BE2C (cell line): ENCODE measurements at regions not wholly inside any gene's neighbourhood (a gene's known extent, or its start where the extent isn't known, plus 50 kb on each side); places are given as distances from the start of the nearest gene placed in this dataset.

Source experiments
- DNase-seq: peaks from one replicate; pipeline ENCODE4 v3.0.0-alpha.2; 2020
- H3K27me3 ChIP-seq: fragments of 250-450 bp; sonication (Bioruptor Pico); 2 replicates; pipeline ENCODE4 v1.5.1; 2020; ENCODE audit warnings: mild to moderate bottlenecking
- H3K36me3 ChIP-seq: fragments of 250-450 bp; sonication (Bioruptor Pico); 2 replicates; pipeline ENCODE4 v1.5.1; 2020; ENCODE audit warnings: mild to moderate bottlenecking
- H3K4me1 ChIP-seq: fragments of 250-450 bp; sonication (Bioruptor Pico); 2 replicates; pipeline ENCODE4 v1.5.1; 2020
- H3K4me3 ChIP-seq: 2 replicates; pipeline ENCODE4 v1.5.1; 2011; ENCODE audit warnings: low read depth, low read length
- H3K9me3 ChIP-seq: fragments of 250-450 bp; sonication (Bioruptor Pico); 2 replicates; pipeline ENCODE4 v1.5.1; 2020
- TF ChIP-seq, protein P1 (sequence below): IDR thresholded peaks from 2 replicates; pipeline ENCODE4 v1.5.1; 2012; ENCODE audit warnings: mild to moderate bottlenecking, low read depth, low read length

DNA sequence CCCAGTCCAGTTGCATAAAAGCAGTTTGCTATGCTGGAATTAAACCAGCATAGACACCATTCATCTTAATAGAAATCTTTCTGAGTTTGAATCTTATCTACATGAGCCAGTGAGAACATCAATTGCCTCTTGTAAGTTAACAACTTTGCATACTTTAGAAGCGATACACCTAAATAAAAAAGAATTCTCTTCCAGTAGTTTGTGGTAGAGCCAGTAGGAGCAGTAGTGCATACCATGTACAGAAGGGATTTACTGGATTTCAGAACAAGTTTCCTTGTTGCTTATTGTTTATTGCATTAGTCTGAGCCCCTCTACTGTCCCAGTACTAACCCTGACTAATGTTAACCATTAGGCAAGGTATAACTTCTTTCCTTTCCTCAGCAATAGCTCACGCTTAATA is 313.1 kb downstream of the TGFB2 start:
- H3K36me3 ChIP-seq = no peaks in the 10 kb centered on the region
- TF ChIP-seq, protein P1, sequence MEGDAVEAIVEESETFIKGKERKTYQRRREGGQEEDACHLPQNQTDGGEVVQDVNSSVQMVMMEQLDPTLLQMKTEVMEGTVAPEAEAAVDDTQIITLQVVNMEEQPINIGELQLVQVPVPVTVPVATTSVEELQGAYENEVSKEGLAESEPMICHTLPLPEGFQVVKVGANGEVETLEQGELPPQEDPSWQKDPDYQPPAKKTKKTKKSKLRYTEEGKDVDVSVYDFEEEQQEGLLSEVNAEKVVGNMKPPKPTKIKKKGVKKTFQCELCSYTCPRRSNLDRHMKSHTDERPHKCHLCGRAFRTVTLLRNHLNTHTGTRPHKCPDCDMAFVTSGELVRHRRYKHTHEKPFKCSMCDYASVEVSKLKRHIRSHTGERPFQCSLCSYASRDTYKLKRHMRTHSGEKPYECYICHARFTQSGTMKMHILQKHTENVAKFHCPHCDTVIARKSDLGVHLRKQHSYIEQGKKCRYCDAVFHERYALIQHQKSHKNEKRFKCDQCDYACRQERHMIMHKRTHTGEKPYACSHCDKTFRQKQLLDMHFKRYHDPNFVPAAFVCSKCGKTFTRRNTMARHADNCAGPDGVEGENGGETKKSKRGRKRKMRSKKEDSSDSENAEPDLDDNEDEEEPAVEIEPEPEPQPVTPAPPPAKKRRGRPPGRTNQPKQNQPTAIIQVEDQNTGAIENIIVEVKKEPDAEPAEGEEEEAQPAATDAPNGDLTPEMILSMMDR = no peak
- no peak overlapping the region for H3K4me3 ChIP-seq
- no peaks in the 10 kb centered on the region for H3K4me1 ChIP-seq
- H3K9me3 ChIP-seq = no peaks in the 10 kb centered on the region
- DNase-seq = no peak
- H3K27me3 ChIP-seq = no peaks in the 10 kb centered on the region; the same call in 1 of the 2 replicates

DNA sequence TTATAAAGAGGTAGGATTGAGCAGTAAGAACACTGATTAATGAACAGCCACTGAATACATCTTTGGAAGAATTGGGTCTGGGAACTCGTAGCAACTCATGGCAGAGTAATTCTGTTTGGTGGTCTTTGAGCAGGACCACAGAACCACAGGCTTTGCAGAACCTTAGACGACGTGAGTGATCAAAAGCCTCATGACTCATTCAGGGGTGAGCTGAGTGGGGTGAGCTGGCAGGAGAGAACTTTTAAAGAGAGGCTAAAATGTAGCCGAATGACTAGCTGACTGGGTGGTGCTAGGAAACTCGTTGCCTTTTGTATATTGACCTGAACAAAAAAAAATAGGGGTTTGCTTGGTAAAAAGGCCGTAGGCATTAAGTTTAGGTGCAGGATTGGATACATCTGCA is 313.8 kb downstream of the TGFB2 start:
- Histone ChIP-seq H3K9me3 (no peaks in the 10 kb centered on the region), H3K27me3 (no peaks in the 10 kb centered on the region; the same call in 1 of the 2 replicates), H3K36me3 (no peaks in the 10 kb centered on the region), H3K4me3 (no peak overlapping the region), H3K4me1 (no peaks in the 10 kb centered on the region)
- TF ChIP-seq, protein P1 = no peak
- no peak for DNase-seq

DNA sequence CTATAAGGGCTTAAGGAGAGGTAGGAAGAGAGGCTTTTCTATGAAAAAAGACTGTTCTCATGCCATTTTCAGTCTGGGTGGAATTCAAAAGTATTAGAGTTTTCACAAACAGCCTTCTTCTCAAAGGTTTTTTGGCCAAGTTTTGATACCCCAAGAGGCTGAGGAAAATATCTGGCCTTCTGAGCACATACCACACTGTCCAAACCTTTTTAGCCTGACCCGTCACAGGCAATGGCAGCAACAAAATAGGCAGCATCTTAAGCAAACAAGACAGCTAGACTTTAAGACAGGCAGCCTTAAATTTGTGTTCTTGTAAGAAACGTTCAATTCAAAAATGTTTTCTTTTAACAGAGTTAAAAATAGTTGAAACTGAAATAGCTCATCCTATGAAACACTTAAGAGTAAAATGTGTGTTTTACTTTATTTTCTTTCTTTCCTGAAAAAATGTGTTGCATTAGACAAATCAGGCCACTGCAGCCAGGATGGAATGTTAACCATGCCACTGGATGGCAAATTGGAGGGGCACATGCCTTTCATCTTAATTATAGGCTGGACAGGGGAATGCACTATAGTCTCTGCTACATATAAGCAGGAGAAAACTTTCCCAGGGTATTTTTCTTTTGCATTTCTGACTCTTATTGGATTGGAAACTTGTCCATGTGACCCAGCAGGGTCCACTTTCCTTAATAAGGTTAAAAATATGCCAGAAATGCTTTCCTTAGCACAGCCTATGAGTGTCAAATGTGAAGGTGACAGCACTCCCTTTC is 315.0 kb downstream of the TGFB2 start:
- no peaks in the 10 kb centered on the region; the same call in 1 of the 2 replicates for H3K27me3 ChIP-seq
- no peaks in the 10 kb centered on the region for H3K4me1 ChIP-seq
- TF ChIP-seq, protein P1 = no peak
- no peak overlapping the region for H3K4me3 ChIP-seq
- no peak for DNase-seq
- H3K36me3 ChIP-seq = no peaks in the 10 kb centered on the region
- H3K9me3 ChIP-seq = no peaks in the 10 kb centered on the region

DNA sequence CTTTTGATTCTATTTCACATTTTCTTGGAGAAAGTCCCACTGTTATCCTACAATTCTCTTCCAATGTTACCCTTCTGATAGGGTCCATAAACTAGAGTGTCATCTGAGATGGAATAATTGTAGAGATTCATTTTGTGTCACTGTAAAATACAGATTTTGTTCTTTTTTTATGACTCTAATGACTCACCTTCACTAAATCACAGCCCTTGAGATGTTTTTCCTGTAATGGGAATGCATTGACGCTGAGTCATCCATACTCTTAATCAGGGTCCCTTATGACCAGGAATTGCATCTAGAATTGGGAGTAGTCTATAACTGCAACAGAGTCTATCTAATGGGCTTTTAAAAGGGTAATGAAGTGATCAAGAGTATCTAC is 315.5 kb downstream of the TGFB2 start:
- Histone ChIP-seq H3K4me3 (no peak overlapping the region), H3K4me1 (no peaks in the 10 kb centered on the region)

DNA sequence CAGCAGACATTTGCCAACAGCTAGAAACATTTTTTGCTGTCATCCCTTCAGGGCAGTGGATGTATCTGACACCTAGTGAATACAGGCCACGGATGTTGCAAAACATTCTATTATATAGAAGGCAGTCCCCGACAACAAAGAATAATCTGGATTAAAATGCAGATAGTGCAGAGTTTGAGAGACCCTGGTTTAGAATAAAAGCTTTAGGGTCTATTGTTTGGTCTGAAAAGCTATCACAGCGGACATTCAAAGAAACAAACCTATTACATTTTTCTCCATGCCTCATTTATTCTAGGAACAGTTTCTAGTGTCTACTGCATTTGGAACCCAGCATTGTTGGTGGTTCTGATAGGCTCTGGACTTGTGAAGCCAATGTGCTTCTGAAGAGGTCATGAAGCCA is 316.3 kb downstream of the TGFB2 start:
- H3K9me3 ChIP-seq = no peaks in the 10 kb centered on the region
- TF ChIP-seq, protein P1 = no peak
- no peak overlapping the region for H3K4me3 ChIP-seq
- H3K4me1 ChIP-seq = no peaks in the 10 kb centered on the region
- DNase-seq = no peak
- no peaks in the 10 kb centered on the region; the same call in 1 of the 2 replicates for H3K27me3 ChIP-seq
- no peaks in the 10 kb centered on the region for H3K36me3 ChIP-seq

More for the DNA sequence above, 315.5 kb downstream of the TGFB2 start:
- TF ChIP-seq, protein P1 = no peak
- Histone ChIP-seq H3K27me3 (no peaks in the 10 kb centered on the region; the same call in 1 of the 2 replicates), H3K36me3 (no peaks in the 10 kb centered on the region), H3K9me3 (no peaks in the 10 kb centered on the region)
- no peak for DNase-seq

DNA sequence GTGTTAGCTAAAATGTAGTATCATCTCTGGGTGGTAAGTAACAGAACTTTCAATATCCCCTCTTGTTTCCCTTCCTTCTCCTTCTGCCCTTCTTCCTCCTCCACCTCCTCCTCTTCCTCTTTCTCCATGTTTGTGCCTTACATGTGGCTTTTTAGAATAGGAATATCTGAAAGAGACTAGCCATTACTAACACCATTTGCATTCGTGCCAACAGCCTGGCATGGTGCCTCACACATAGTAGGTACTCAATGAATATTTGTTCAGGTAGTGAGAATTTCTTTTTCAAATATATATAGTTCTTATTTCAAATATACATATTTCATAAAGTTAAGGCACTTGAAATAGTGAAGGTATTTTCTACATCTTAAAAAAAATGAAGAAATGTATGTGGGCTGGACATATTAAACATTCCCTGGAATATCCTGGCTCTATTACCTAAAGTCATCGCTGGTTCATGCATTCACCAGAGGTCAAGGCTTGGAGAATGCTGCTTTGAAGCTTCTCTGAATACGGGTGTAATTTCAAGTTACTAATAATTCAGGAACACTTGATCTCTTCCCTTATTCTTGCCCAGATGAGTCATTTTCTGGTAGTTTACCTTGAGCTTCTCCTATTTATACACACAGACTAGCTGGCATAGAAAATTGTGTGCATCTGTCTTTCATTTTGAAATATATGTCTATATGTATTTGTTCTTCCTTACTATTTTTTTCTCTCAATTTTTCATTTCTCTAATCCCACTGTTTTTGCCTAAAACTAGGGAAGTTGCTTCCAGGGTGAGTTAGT is 319.4 kb downstream of the TGFB2 start:
- no peaks in the 10 kb centered on the region for H3K4me1 ChIP-seq
- H3K36me3 ChIP-seq = no peaks in the 10 kb centered on the region
- DNase-seq = no peak
- H3K27me3 ChIP-seq = no peaks in the 10 kb centered on the region
- TF ChIP-seq, protein P1 = no peak
- H3K9me3 ChIP-seq = no peaks in the 10 kb centered on the region
- no peak overlapping the region for H3K4me3 ChIP-seq
